GM23248 (cell line): ENCODE measurements at regions not wholly inside any gene's neighbourhood (a gene's known extent, or its start where the extent isn't known, plus 50 kb on each side); places are given as distances from the start of the nearest gene placed in this dataset.
"Not testable (repeated sequence)": the region's sequence is repeated elsewhere in the genome, so short reads cannot be mapped to it uniquely, and the experiment has no call there.

ENCODE experiments used
- DNase-seq: peaks from one replicate; pipeline ENCODE4 v3.0.0-alpha.2; 2015
- H2AFZ ChIP-seq: fragments of 200-600 bp; sonication (generic); 2 replicates; pipeline ENCODE4 v1.6.1; 2016; ENCODE audit warnings: antibody characterized with exemption
- H3F3A ChIP-seq: fragments of 200-600 bp; sonication (generic); 2 replicates; pipeline ENCODE4 v1.6.1; 2016; ENCODE audit warnings: mild to moderate bottlenecking, antibody characterized with exemption, mixed run types; ENCODE audit not compliant: insufficient read depth
- H3K27ac ChIP-seq: fragments of 200-600 bp; sonication (generic); 2 replicates; pipeline ENCODE4 v1.5.1; 2016; ENCODE audit warnings: mild to moderate bottlenecking
- H3K27me3 ChIP-seq: fragments of 200-600 bp; sonication (generic); replicated peaks from 2 replicates; pipeline ENCODE4 v1.6.1; 2016; ENCODE audit warnings: mild to moderate bottlenecking; ENCODE audit not compliant: insufficient read depth
- H3K36me3 ChIP-seq: fragments of 200-600 bp; sonication (generic); 2 replicates; pipeline ENCODE4 v1.6.1; 2016; ENCODE audit warnings: low read depth, mild to moderate bottlenecking
- H3K4me1 ChIP-seq: fragments of 200-600 bp; sonication (generic); 2 replicates; pipeline ENCODE4 v1.6.1; 2016; ENCODE audit warnings: mild to moderate bottlenecking; ENCODE audit not compliant: insufficient read depth
- H3K4me2 ChIP-seq: fragments of 200-600 bp; sonication (generic); one replicate; pipeline ENCODE4 v1.6.1; 2016; ENCODE audit warnings: mild to moderate bottlenecking; ENCODE audit not compliant: unreplicated experiment
- H3K4me3 ChIP-seq: fragments of 200-600 bp; sonication (generic); 2 replicates; pipeline ENCODE4 v1.5.1; 2016; ENCODE audit warnings: mild to moderate bottlenecking
- H3K79me2 ChIP-seq: fragments of 200-600 bp; sonication (generic); 2 replicates; pipeline ENCODE4 v1.6.1; 2016; ENCODE audit warnings: mild to moderate bottlenecking; ENCODE audit not compliant: insufficient read depth
- H3K9ac ChIP-seq: fragments of 200-600 bp; sonication (generic); 2 replicates; pipeline ENCODE4 v1.6.1; 2016; ENCODE audit warnings: mild to moderate bottlenecking
- H3K9me2 ChIP-seq: fragments of 200-600 bp; sonication (generic); 2 replicates; pipeline ENCODE4 v1.6.1; 2016; ENCODE audit warnings: mixed run types, mild to moderate bottlenecking, moderate library complexity; ENCODE audit not compliant: insufficient read depth
- H3K9me3 ChIP-seq: fragments of 200-600 bp; sonication (generic); one replicate; pipeline ENCODE4 v1.6.1; 2017; ENCODE audit warnings: low read depth
- H4K20me1 ChIP-seq: fragments of 200-600 bp; sonication (generic); 2 replicates; pipeline ENCODE4 v1.6.0; 2016; ENCODE audit not compliant: insufficient read depth
- EZH2 ChIP-seq: fragments of 200-600 bp; sonication (generic); IDR thresholded peaks from 2 replicates; pipeline ENCODE4 v1.6.1; 2018; ENCODE audit warnings: antibody characterized with exemption, mild to moderate bottlenecking; ENCODE audit not compliant: insufficient read depth, poor library complexity, severe bottlenecking
- EZH2phosphoT487 ChIP-seq: fragments of 200-600 bp; sonication (generic); IDR thresholded peaks from 2 replicates; pipeline ENCODE4 v1.6.1; 2018; ENCODE audit warnings: antibody characterized with exemption, moderate library complexity, mild to moderate bottlenecking, low read depth; ENCODE audit not compliant: insufficient read depth
- WGBS, 2 experiments: methylation state at CpG; one replicate each; pipeline ENCODE4 v1.1.6; 2015 to 2017; ENCODE audit warnings: low lambda C conversion rate in 2 of 2, low coverage in 1 of 2; ENCODE audit errors: missing lambda C conversion rate in 2 of 2; 5-methylcytosine and 5-hydroxymethylcytosine counted together
- in situ Hi-C: fragments of 300-500 bp; cut with MboI; formaldehyde crosslinking; loops from 2 replicates; pipeline ENCODE4 v1.15.0; 2020

DNA sequence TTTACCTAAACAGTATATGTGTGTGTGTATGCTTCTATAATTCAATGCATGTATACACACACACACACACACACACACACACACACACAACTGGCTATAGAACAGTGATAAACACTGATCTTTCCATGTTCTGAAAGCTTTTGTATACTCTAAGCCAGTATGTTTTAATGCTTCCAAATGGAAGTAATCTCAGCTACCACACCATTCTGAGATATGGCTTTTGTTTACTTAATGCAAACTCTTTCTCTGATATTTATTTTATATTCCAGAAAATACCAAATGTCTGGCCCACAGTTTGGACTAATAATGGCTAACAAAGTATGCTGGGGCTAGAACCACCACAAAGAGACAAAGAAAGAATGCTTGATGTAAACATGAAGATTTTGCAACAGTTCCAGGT is 199.4 kb upstream of the ARHGEF26 start:
- Histone ChIP-seq H3K9me3 (no peaks in the 10 kb centered on the region), H3K4me1 (0 out of 2 replicates have a peak, but pooled peaks cover 6% of the 10 kb centered on the region), H3K4me3 (no peak overlapping the region), H4K20me1 (no peaks in the 10 kb centered on the region), H3K79me2 (no peaks in the 10 kb centered on the region), H3K36me3 (no peaks in the 10 kb centered on the region), H3K27ac (no peak overlapping the region), H3K4me2 (no peak overlapping the region), H3F3A (peaks cover 6% of the 10 kb centered on the region; the same call in 1 of the 2 replicates), H3K9me2 (no peaks in the 10 kb centered on the region), H2AFZ (no peak overlapping the region), H3K27me3 (no peaks in the 10 kb centered on the region), H3K9ac (no peak overlapping the region)
- in situ Hi-C loops = no loop called here
- no peak for DNase-seq
- TF ChIP-seq EZH2 = no peak

DNA sequence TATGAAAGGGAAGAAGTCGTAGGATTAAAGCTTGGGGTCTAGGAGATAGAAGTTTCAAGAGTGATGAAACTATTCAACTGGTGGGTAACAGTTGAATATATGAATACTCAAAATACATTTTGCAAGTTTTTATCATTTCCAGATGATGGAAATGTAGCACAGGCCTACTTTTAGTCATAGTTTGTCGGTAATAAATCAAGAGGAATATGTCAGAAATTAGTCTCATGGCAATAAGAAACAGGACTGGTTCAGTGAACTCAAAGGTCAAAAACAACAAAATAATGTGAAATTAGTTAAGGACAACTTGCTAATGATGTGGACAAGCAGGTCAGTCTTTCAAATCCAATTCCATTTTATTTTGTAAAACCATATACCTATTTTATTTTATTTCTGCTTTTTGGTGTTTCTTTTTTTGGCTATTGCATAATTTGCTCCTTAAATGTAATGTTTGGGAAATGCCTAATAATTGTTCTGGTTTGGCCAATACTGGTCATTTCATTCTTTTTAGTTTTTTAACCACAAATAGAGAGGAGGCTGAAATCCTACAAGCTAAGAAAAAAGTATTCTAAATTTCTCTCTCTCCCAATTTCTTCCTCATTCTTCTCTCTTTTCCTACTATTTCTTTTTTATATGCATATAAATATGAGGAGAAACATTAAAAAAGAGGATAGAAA is 195.2 kb upstream of the ARHGEF26 start:
- Histone ChIP-seq H3K4me2 (peak overlapping the region; percentile 72), H3K9me2 (no peaks in the 10 kb centered on the region), H3K4me1 (0 out of 2 replicates have a peak, but pooled peaks cover 10% of the 10 kb centered on the region), H3K27ac (no peak overlapping the region), H4K20me1 (no peaks in the 10 kb centered on the region), H3K9me3 (no peaks in the 10 kb centered on the region), H3K27me3 (no peaks in the 10 kb centered on the region), H3F3A (peaks cover 8% of the 10 kb centered on the region; the same call in 1 of the 2 replicates), H3K79me2 (no peaks in the 10 kb centered on the region), H3K36me3 (no peaks in the 10 kb centered on the region), H3K9ac (no peak overlapping the region), H3K4me3 (no peak overlapping the region), H2AFZ (no peak overlapping the region)
- WGBS, 2 experiments = 34 to 43% methylated on average over 2 of the region's 2 CpGs
- TF ChIP-seq EZH2 (no peak), EZH2phosphoT487 (no peak)
- peak; percentile 21 for DNase-seq
- in situ Hi-C loops = loop anchor here (25.0 kb wide), 1 partner anchor 914 kb away; no protein-coding TSS in a partner anchor

GRCh38 chr3:153927107-153927506 is 194.1 kb upstream of the ARHGEF26 start:
- in situ Hi-C loops = loop anchor here (25.0 kb wide), 1 partner anchor 915 kb away; no protein-coding TSS in a partner anchor
- 0 out of 2 replicates have a peak overlapping the region, but pooled peaks have one; percentile 0 for H2AFZ ChIP-seq

GRCh38 chr3:153928851-153929250 is 192.3 kb upstream of the ARHGEF26 start:
- Histone ChIP-seq H3K79me2 (no peaks in the 10 kb centered on the region), H3K9ac (no peak overlapping the region), H3K4me1 (0 out of 2 replicates have a peak, but pooled peaks cover 10% of the 10 kb centered on the region), H3K36me3 (no peaks in the 10 kb centered on the region), H3K9me3 (no peaks in the 10 kb centered on the region), H3K27me3 (no peaks in the 10 kb centered on the region), H3F3A (peaks cover 8% of the 10 kb centered on the region; the same call in 1 of the 2 replicates), H3K9me2 (no peaks in the 10 kb centered on the region), H3K27ac (no peak overlapping the region), H3K4me2 (no peak overlapping the region), H3K4me3 (no peak overlapping the region), H4K20me1 (no peaks in the 10 kb centered on the region), H2AFZ (no peak overlapping the region)
- in situ Hi-C loops = loop anchor here (25.0 kb wide), 1 partner anchor 917 kb away; no protein-coding TSS in a partner anchor
- TF ChIP-seq EZH2 = no peak
- no peak for TF ChIP-seq EZH2phosphoT487
- DNase-seq = no peak

More at GRCh38 chr3:153927107-153927506, 194.1 kb upstream of the ARHGEF26 start:
- no peak overlapping the region for H3K9ac ChIP-seq
- peaks cover 8% of the 10 kb centered on the region; the same call in 1 of the 2 replicates for H3F3A ChIP-seq
- H3K4me1 ChIP-seq = 0 out of 2 replicates have a peak, but pooled peaks cover 10% of the 10 kb centered on the region
- TF ChIP-seq EZH2 (no peak), EZH2phosphoT487 (no peak)
- H3K36me3 ChIP-seq = no peaks in the 10 kb centered on the region
- DNase-seq = peak; percentile 81
- H3K27ac ChIP-seq = no peak overlapping the region
- H3K9me2 ChIP-seq = no peaks in the 10 kb centered on the region
- H3K9me3 ChIP-seq = no peaks in the 10 kb centered on the region
- H3K27me3 ChIP-seq = no peaks in the 10 kb centered on the region
- H3K4me3 ChIP-seq = peak overlapping the region; percentile 45
- H3K4me2 ChIP-seq = peak overlapping the region; percentile 72
- 1 to 2% methylated on average over 5 of the region's 5 CpGs for WGBS, 2 experiments
- no peaks in the 10 kb centered on the region for H3K79me2 ChIP-seq
- H4K20me1 ChIP-seq = no peaks in the 10 kb centered on the region

DNA sequence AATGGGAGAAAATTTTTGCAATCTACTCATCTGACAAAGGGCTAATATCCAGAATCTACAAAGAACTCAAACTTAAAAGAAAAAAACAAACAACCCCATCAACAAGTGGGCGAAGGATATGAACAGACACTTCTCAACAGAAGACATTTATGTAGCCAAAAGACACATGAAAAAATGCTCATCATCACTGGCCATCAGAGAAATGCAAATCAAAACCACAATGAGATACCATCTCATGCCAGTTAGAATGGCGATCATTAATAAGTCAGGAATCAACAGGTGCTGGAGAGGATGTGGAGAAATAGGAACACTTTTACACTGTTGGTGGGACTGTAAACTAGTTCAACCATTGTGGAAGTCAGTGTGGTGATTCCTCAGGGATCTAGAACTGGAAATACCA is 187.7 kb upstream of the ARHGEF26 start:
- not testable (repeated sequence) for H3K9ac ChIP-seq, H3K36me3 ChIP-seq, H3F3A ChIP-seq, H4K20me1 ChIP-seq, H3K27ac ChIP-seq, DNase-seq, H3K9me2 ChIP-seq, H3K4me2 ChIP-seq, H3K4me1 ChIP-seq, H3K79me2 ChIP-seq, H2AFZ ChIP-seq, H3K9me3 ChIP-seq, H3K27me3 ChIP-seq, H3K4me3 ChIP-seq
- in situ Hi-C loops = loop anchor here (25.0 kb wide), 1 partner anchor 921 kb away; no protein-coding TSS in a partner anchor
- WGBS, 2 experiments = 74 to 79% methylated on average over 2 of the region's 2 CpGs
